ENCODE measurements at regions not wholly inside any gene's neighbourhood (a gene's known extent, or its start where the extent isn't known, plus 50 kb on each side); places are given as distances from the start of the nearest gene placed in this dataset.

DNA sequence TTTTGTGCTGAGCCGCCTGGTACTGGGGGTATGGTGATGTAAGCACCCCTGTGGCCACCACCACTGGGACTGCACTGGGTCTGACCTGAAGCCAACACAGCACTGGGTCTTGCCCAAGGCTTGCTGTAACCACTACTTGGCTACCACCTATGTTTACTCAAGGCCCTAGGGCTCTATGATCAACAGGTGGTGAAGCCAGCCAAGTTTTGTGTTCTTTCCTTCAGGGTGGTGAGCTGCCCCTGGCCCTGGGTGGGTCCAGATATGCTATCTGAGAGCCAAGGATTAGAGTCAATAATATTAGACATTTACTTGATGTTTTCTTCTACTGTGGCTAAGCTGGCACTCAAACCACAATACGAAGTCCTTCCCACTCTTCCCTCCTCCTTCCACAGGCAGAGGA, 55.1 kb upstream of the PAGE4 start:
- H3K79me1 ChIP-seq (ENCODE audit: low read depth in 1 of 2, low read length in 2 of 2), result no peaks in the 10 kb centered on the region
- H3K9ac ChIP-seq (ENCODE audit: low read depth, low read length), result no peak overlapping the region
- no peaks in the 10 kb centered on the region for H4K20me1 ChIP-seq (ENCODE audit: insufficient read depth, low read length)
- H3K9me3 ChIP-seq (ENCODE audit: control insufficient read depth, insufficient read depth, low read length), result no peaks in the 10 kb centered on the region
- H2BK5ac ChIP-seq (ENCODE audit: low read depth, low read length, poor library complexity, severe bottlenecking), result no peak overlapping the region
- H3K56ac ChIP-seq (ENCODE audit: extremely low read depth, insufficient read depth, low read length), result no peak overlapping the region
- H3K14ac ChIP-seq (replicated peaks; ENCODE audit: low read depth, low read length), result no peak overlapping the region
- no peak overlapping the region for H4K91ac ChIP-seq (ENCODE audit: insufficient read depth, low read depth, low read length)
- no peak overlapping the region for H2BK120ac ChIP-seq (ENCODE audit: low read depth, low read length)
- DNase-seq (no peak), ATAC-seq (ENCODE audit: low read depth) (no peak)
- no peak overlapping the region for H2AFZ ChIP-seq (replicated peaks; ENCODE audit: low read length, poor library complexity)
- in situ Hi-C loops (cut with MboI; ENCODE audit: low sequenced_read_pairs), result no loop called here
- H4K8ac ChIP-seq (ENCODE audit: low read depth in 2 of 2, low read length in 2 of 2), result no peak overlapping the region
- H4K5ac ChIP-seq (ENCODE audit: low read depth, low read length), result no peak overlapping the region
- no peaks in the 10 kb centered on the region for H3K9me1 ChIP-seq (ENCODE audit: insufficient read depth, low read length)
- H3K4ac ChIP-seq (ENCODE audit: low read depth, low read length), result no peak overlapping the region
- H3K18ac ChIP-seq (ENCODE audit: low read depth, low read length), result no peak overlapping the region
- no peak overlapping the region for H2BK15ac ChIP-seq (ENCODE audit: low read depth, low read length)
- peaks cover 1% of the 10 kb centered on the region; the same call in 1 of the 2 replicates for H3K27me3 ChIP-seq (ENCODE audit: control insufficient read depth, insufficient read depth, low read length)
- H3K4me1 ChIP-seq (ENCODE audit: control insufficient read depth, insufficient read depth, low read length), result no peaks in the 10 kb centered on the region
- H3K4me3 ChIP-seq (ENCODE audit: insufficient read depth, low read depth, low read length), result no peak overlapping the region
- no peak overlapping the region for H2AK9ac ChIP-seq (replicated peaks; ENCODE audit: low read depth, low read length, poor library complexity)
- intact Hi-C loops (cut with micrococcal nuclease), result no loop called here
- no peaks in the 10 kb centered on the region for H3K36me3 ChIP-seq (ENCODE audit: control insufficient read depth, insufficient read depth, low read length)
- TF ChIP-seq RCOR1 (IDR thresholded peaks at IDR 0.05; ENCODE audit: insufficient replicate concordance, low read length), result no peak
- TF ChIP-seq, protein P1, sequence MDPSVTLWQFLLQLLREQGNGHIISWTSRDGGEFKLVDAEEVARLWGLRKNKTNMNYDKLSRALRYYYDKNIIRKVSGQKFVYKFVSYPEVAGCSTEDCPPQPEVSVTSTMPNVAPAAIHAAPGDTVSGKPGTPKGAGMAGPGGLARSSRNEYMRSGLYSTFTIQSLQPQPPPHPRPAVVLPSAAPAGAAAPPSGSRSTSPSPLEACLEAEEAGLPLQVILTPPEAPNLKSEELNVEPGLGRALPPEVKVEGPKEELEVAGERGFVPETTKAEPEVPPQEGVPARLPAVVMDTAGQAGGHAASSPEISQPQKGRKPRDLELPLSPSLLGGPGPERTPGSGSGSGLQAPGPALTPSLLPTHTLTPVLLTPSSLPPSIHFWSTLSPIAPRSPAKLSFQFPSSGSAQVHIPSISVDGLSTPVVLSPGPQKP (IDR thresholded peaks at IDR 0.05; ENCODE audit: borderline replicate concordance, low read depth, low read length), result no peak
- no peak for TF ChIP-seq BHLHE40 (IDR thresholded peaks at IDR 0.05; ENCODE audit: low read depth, low read length)
- no peak for TF ChIP-seq SMC3 (IDR thresholded peaks at IDR 0.05; ENCODE audit: low read depth, low read length)
- no peak for TF ChIP-seq MAFK (IDR thresholded peaks at IDR 0.05; ENCODE audit: low read depth, low read length)
- TF ChIP-seq CEBPB (IDR thresholded peaks at IDR 0.05; ENCODE audit: low read depth, low read length), result no peak
- TF ChIP-seq MAZ (IDR thresholded peaks at IDR 0.05; ENCODE audit: borderline replicate concordance, low read depth, low read length), result no peak
- no peak for TF ChIP-seq POLR2A (IDR thresholded peaks at IDR 0.05; ENCODE audit: low read depth, low read length)
- TF ChIP-seq RAD21 (IDR thresholded peaks at IDR 0.05; ENCODE audit: low read length), result no peak
- TF ChIP-seq, protein P2, sequence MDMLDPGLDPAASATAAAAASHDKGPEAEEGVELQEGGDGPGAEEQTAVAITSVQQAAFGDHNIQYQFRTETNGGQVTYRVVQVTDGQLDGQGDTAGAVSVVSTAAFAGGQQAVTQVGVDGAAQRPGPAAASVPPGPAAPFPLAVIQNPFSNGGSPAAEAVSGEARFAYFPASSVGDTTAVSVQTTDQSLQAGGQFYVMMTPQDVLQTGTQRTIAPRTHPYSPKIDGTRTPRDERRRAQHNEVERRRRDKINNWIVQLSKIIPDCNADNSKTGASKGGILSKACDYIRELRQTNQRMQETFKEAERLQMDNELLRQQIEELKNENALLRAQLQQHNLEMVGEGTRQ (IDR thresholded peaks at IDR 0.05; ENCODE audit: low read depth, low read length), result no peak
- TF ChIP-seq, protein P3, sequence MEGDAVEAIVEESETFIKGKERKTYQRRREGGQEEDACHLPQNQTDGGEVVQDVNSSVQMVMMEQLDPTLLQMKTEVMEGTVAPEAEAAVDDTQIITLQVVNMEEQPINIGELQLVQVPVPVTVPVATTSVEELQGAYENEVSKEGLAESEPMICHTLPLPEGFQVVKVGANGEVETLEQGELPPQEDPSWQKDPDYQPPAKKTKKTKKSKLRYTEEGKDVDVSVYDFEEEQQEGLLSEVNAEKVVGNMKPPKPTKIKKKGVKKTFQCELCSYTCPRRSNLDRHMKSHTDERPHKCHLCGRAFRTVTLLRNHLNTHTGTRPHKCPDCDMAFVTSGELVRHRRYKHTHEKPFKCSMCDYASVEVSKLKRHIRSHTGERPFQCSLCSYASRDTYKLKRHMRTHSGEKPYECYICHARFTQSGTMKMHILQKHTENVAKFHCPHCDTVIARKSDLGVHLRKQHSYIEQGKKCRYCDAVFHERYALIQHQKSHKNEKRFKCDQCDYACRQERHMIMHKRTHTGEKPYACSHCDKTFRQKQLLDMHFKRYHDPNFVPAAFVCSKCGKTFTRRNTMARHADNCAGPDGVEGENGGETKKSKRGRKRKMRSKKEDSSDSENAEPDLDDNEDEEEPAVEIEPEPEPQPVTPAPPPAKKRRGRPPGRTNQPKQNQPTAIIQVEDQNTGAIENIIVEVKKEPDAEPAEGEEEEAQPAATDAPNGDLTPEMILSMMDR (conservative IDR thresholded peaks at IDR 0.05; ENCODE audit: low read depth, low read length), result no peak
- TF ChIP-seq CHD1 (IDR thresholded peaks at IDR 0.05; ENCODE audit: low read depth, low read length), result no peak
- TF ChIP-seq MXI1 (IDR thresholded peaks at IDR 0.05; ENCODE audit: borderline replicate concordance, low read depth, low read length), result no peak
- TF ChIP-seq FOS (IDR thresholded peaks at IDR 0.05; ENCODE audit: low read depth, low read length), result no peak
- TF ChIP-seq RFX5 (IDR thresholded peaks at IDR 0.05; ENCODE audit: low read depth, low read length), result no peak
- TF ChIP-seq NFE2L2 (IDR thresholded peaks at IDR 0.05; ENCODE audit: low read depth, low read length), result no peak
- POLR2A ChIA-PET (ENCODE audit: unreplicated experiment), result no interaction called here
- H2AK5ac ChIP-seq (ENCODE audit: low read depth, low read length), result no peak overlapping the region
- dilution Hi-C loops (cut with HindIII; ENCODE audit: low sequenced_read_pairs, unreplicated experiment), result no loop called here
- no TSS peak for BruUV-seq (replicated peaks)
- H3K23ac ChIP-seq (ENCODE audit: low read depth, low read length), result no peak overlapping the region
- no CpG with 5 or more reads among the region's 2 CpGs for WGBS, 2 experiments (ENCODE audit: extremely low coverage in 2 of 2, insufficient read length in 1 of 2)
- CTCF ChIA-PET, result no interaction called here
- no peak overlapping the region for H2BK20ac ChIP-seq (ENCODE audit: low read depth, low read length)
- no peak overlapping the region for H3K27ac ChIP-seq (ENCODE audit: insufficient read depth, low read length)
- no peak overlapping the region for H3K4me2 ChIP-seq (ENCODE audit: low read depth, low read length)
